ENCODE measurements at regions not wholly inside any gene's neighbourhood (a gene's known extent, or its start where the extent isn't known, plus 50 kb on each side); places are given as distances from the start of the nearest gene placed in this dataset.

GRCh38 chr3:145483992-145484391, 677.0 kb downstream of the PLOD2 start:
- no peaks in the 10 kb centered on the region for H3K27me3 ChIP-seq (ENCODE audit: control insufficient read depth, insufficient read depth, low read length, poor library complexity, severe bottlenecking)

GRCh38 chr3:145489011-145489410, 672.0 kb downstream of the PLOD2 start:
- Mint-ChIP-seq H3K27ac (no peak overlapping the region), H3K4me3 (no peak overlapping the region), H3K4me1 (peaks cover 10% of the 10 kb centered on the region), H3K36me3 (ENCODE audit: low read depth) (no peaks in the 10 kb centered on the region), H3K9me3 (no peaks in the 10 kb centered on the region), H3K27me3 (ENCODE audit: insufficient read depth) (no peaks in the 10 kb centered on the region)
- Histone ChIP-seq H3K36me3 (ENCODE audit: control insufficient read depth, insufficient read depth, low read length) (no peaks in the 10 kb centered on the region), H3K27ac (ENCODE audit: low read depth, low read length) (no peak overlapping the region), H3K4me3 (ENCODE audit: low read length) (no peak overlapping the region), H3K9me3 (ENCODE audit: control insufficient read depth, low read length) (no peaks in the 10 kb centered on the region), H3K4me1 (ENCODE audit: control insufficient read depth, insufficient read depth, low read length) (no peaks in the 10 kb centered on the region), H3K27me3 (ENCODE audit: control insufficient read depth, insufficient read depth, low read length, poor library complexity, severe bottlenecking) (no peaks in the 10 kb centered on the region), H3K9ac (ENCODE audit: extremely low read depth, low read length, poor library complexity, severe bottlenecking) (no peak overlapping the region)
- DNase-seq: no peak
- TF ChIP-seq, protein P1, sequence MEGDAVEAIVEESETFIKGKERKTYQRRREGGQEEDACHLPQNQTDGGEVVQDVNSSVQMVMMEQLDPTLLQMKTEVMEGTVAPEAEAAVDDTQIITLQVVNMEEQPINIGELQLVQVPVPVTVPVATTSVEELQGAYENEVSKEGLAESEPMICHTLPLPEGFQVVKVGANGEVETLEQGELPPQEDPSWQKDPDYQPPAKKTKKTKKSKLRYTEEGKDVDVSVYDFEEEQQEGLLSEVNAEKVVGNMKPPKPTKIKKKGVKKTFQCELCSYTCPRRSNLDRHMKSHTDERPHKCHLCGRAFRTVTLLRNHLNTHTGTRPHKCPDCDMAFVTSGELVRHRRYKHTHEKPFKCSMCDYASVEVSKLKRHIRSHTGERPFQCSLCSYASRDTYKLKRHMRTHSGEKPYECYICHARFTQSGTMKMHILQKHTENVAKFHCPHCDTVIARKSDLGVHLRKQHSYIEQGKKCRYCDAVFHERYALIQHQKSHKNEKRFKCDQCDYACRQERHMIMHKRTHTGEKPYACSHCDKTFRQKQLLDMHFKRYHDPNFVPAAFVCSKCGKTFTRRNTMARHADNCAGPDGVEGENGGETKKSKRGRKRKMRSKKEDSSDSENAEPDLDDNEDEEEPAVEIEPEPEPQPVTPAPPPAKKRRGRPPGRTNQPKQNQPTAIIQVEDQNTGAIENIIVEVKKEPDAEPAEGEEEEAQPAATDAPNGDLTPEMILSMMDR (conservative IDR thresholded peaks at IDR 0.05): no peak

More at GRCh38 chr3:145483992-145484391, 677.0 kb downstream of the PLOD2 start:
- H3K36me3 Mint-ChIP-seq (ENCODE audit: low read depth): no peaks in the 10 kb centered on the region
- TF ChIP-seq, protein P1 (conservative IDR thresholded peaks at IDR 0.05): no peak
- Histone ChIP-seq H3K9ac (ENCODE audit: extremely low read depth, low read length, poor library complexity, severe bottlenecking) (no peak overlapping the region), H3K9me3 (ENCODE audit: control insufficient read depth, low read length) (peaks cover 13% of the 10 kb centered on the region), H3K4me1 (ENCODE audit: control insufficient read depth, insufficient read depth, low read length) (peaks cover 6% of the 10 kb centered on the region), H3K27ac (ENCODE audit: low read depth, low read length) (no peak overlapping the region), H3K36me3 (ENCODE audit: control insufficient read depth, insufficient read depth, low read length) (no peaks in the 10 kb centered on the region), H3K4me3 (ENCODE audit: low read length) (peak overlapping the region; percentile 26)
- H3K9me3 Mint-ChIP-seq: peaks cover 18% of the 10 kb centered on the region
- DNase-seq: no peak
- H3K4me3 Mint-ChIP-seq: no peak overlapping the region
- no peaks in the 10 kb centered on the region for H3K27me3 Mint-ChIP-seq (ENCODE audit: insufficient read depth)
- H3K4me1 Mint-ChIP-seq: peaks cover 17% of the 10 kb centered on the region
- H3K27ac Mint-ChIP-seq: no peak overlapping the region
- WGBS, 2 experiments (ENCODE audit: insufficient coverage in 1 of 2, insufficient read length in 1 of 2): 76% methylated on average over 3 of the region's 3 CpGs; no CpG with 5 or more reads in 1 of the 2 experiments

- 83 to 93% methylated on average over 6 to 11 of the region's 11 CpGs for WGBS, 2 experiments (ENCODE audit: insufficient coverage in 1 of 2, insufficient read length in 1 of 2)
- TF ChIP-seq, protein P1 (conservative IDR thresholded peaks at IDR 0.05): no peak
- Histone ChIP-seq H3K27ac (ENCODE audit: low read depth, low read length) (no peak overlapping the region), H3K36me3 (ENCODE audit: control insufficient read depth, insufficient read depth, low read length) (no peaks in the 10 kb centered on the region), H3K27me3 (ENCODE audit: control insufficient read depth, insufficient read depth, low read length, poor library complexity, severe bottlenecking) (no peaks in the 10 kb centered on the region), H3K4me1 (ENCODE audit: control insufficient read depth, insufficient read depth, low read length) (no peaks in the 10 kb centered on the region), H3K4me3 (ENCODE audit: low read length) (no peak overlapping the region), H3K9ac (ENCODE audit: extremely low read depth, low read length, poor library complexity, severe bottlenecking) (no peak overlapping the region), H3K9me3 (ENCODE audit: control insufficient read depth, low read length) (no peaks in the 10 kb centered on the region)
- no peaks in the 10 kb centered on the region for H3K36me3 Mint-ChIP-seq (ENCODE audit: low read depth)
- H3K27ac Mint-ChIP-seq: no peak overlapping the region
- H3K4me3 Mint-ChIP-seq: no peak overlapping the region
- no peaks in the 10 kb centered on the region for H3K9me3 Mint-ChIP-seq
- DNase-seq: peak; percentile 39
- peaks cover 3% of the 10 kb centered on the region for H3K4me1 Mint-ChIP-seq
- H3K27me3 Mint-ChIP-seq (ENCODE audit: insufficient read depth): no peaks in the 10 kb centered on the region
Measured at GRCh38 chr3:145490088-145491048, 670.6 kb downstream of the PLOD2 start.
